Right atrium auricular region (tissue), 2 donors: ENCODE measurements at regions not wholly inside any gene's neighbourhood (a gene's known extent, or its start where the extent isn't known, plus 50 kb on each side); places are given as distances from the start of the nearest gene placed in this dataset.

Source experiments
- DNase-seq: peaks from one replicate; pipeline ENCODE4 v3.0.0-alpha.2; 2019; ENCODE audit warnings: low spot score
- H3K27ac ChIP-seq, 2 donors: fragments of 200-600 bp; sonication (generic); 1 replicate in 1 of 2; 2 replicates in 1 of 2; pipeline ENCODE4 v1.5.1; 2016 to 2019
- H3K27me3 ChIP-seq, 2 donors: fragments of 200-600 bp; sonication (generic); one replicate each; pipeline versions ENCODE4 v1.5.1 to v1.6.0; 2017 to 2019
- H3K36me3 ChIP-seq: fragments of 200-600 bp; sonication (generic); one replicate; pipeline ENCODE4 v1.5.1; 2016
- H3K4me1 ChIP-seq, 2 donors: fragments of 200-600 bp; sonication (generic); one replicate each; pipeline versions ENCODE4 v1.5.1 to v1.6.0; 2017 to 2019
- H3K4me3 ChIP-seq, 2 donors: fragments of 200-600 bp; sonication (generic); 1 replicate in 1 of 2; 2 replicates in 1 of 2; pipeline ENCODE4 v1.5.1; 2017 to 2019; ENCODE audit warnings: mild to moderate bottlenecking in 1 of 2, moderate library complexity in 1 of 2
- H3K9me3 ChIP-seq, 2 donors: fragments of 200-600 bp; sonication (generic); one replicate each; pipeline ENCODE4 v1.5.1; 2019
- TF ChIP-seq, protein P1 (sequence below), 2 donors: fragments of 200-600 bp; sonication (generic); IDR thresholded peaks; one replicate each; pipeline ENCODE4 v1.5.1; 2019; ENCODE audit warnings: antibody characterized with exemption in 2 of 2

DNA sequence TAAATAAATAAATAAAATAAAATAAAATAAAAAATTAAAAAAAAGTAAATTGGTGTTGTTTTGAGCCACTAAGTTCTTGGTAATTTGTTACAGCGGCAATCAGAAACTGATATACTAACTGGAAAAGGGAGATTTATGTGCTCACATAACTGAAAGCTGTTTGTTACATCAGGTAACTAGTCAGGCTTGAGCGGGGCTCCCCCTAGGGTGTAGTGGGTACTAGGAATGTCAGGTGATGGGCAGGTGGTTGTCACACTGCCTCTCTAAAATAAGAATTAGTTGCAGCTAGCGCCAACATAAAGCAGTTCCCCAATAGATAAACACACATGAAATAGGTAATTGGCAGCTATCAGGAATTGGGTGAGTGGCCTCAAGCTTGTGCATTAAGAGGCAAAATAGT, 1336.9 kb downstream of the XPNPEP1 start:
- no peak overlapping the region for H3K27ac ChIP-seq
- H3K9me3 ChIP-seq = no peaks in the 10 kb centered on the region
- no peak for DNase-seq
- no peak overlapping the region for H3K4me3 ChIP-seq
- H3K4me1 ChIP-seq = no peaks in the 10 kb centered on the region
- H3K27me3 ChIP-seq = no peaks in the 10 kb centered on the region
- no peaks in the 10 kb centered on the region for H3K36me3 ChIP-seq
- TF ChIP-seq, protein P1, sequence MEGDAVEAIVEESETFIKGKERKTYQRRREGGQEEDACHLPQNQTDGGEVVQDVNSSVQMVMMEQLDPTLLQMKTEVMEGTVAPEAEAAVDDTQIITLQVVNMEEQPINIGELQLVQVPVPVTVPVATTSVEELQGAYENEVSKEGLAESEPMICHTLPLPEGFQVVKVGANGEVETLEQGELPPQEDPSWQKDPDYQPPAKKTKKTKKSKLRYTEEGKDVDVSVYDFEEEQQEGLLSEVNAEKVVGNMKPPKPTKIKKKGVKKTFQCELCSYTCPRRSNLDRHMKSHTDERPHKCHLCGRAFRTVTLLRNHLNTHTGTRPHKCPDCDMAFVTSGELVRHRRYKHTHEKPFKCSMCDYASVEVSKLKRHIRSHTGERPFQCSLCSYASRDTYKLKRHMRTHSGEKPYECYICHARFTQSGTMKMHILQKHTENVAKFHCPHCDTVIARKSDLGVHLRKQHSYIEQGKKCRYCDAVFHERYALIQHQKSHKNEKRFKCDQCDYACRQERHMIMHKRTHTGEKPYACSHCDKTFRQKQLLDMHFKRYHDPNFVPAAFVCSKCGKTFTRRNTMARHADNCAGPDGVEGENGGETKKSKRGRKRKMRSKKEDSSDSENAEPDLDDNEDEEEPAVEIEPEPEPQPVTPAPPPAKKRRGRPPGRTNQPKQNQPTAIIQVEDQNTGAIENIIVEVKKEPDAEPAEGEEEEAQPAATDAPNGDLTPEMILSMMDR (IDR thresholded peaks at IDR 0.05) = no peak

DNA sequence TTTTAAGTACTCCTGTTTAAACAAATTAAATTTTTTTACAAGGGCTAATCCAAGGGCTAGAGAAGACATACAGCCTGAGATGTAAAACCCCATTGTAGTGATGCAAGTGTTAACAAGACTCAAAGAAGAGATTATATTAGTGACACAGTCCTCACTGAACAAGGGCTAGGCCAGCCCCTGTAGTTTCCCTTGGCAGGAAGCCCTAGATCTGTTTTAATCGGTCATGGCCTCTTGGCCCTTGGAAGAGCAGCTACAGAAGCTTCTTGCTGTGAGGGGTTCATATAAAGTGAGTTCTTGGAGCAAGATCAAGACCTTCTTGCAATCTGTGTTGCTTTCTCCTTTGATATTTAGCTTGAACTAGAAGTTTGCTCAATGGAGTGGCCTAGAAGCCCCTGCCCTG, 1339.4 kb downstream of the XPNPEP1 start:
- no peak for DNase-seq
- Histone ChIP-seq H3K4me3 (no peak overlapping the region), H3K27me3 (no peaks in the 10 kb centered on the region), H3K36me3 (no peaks in the 10 kb centered on the region), H3K4me1 (no peaks in the 10 kb centered on the region), H3K9me3 (no peaks in the 10 kb centered on the region), H3K27ac (no peak overlapping the region)
- TF ChIP-seq, protein P1 (IDR thresholded peaks at IDR 0.05) = no peak

DNA sequence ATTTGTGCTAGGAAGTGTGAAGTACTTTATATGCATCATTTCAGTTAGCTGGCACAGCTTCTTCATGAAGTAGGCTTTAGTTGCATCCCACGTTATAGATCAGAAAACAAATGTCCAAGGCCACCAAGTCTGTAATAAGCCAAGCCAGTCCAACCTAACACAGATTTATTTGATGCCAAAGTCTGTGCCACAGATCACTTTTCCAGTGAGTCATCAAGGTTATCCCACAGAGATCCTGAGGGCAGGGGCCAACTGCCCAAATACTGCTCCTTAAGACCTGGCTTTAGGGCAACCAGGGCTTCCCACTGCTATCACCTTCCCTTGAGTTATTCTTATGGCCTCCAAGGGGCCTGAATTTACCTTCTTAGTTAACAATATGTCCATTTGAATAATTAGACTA, 1340.4 kb downstream of the XPNPEP1 start:
- no peak overlapping the region for H3K4me3 ChIP-seq
- H3K9me3 ChIP-seq = no peaks in the 10 kb centered on the region
- TF ChIP-seq, protein P1 (IDR thresholded peaks at IDR 0.05) = no peak
- H3K36me3 ChIP-seq = no peaks in the 10 kb centered on the region
- H3K4me1 ChIP-seq = no peaks in the 10 kb centered on the region
- H3K27me3 ChIP-seq = no peaks in the 10 kb centered on the region
- no peak overlapping the region for H3K27ac ChIP-seq
- DNase-seq = no peak

DNA sequence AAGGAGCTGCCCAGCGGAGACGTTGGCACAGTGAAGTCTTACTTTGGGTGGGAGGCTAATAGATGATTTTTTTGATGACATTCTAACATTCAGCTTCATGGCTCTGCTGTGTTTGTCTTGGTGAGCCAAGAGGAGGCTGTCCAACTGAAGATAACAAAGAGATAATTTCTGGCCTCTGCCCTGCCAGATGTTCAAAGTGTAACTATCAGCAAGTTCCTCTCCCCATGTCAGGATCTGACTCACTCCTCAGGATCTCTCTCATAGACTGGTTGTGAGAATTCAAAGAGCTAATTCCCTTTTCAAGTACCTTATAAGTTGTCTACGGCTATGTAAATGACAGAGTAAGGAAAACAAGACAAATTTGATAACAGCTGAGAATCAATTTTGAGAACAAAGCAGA, 1340.9 kb downstream of the XPNPEP1 start:
- no peaks in the 10 kb centered on the region for H3K36me3 ChIP-seq
- TF ChIP-seq, protein P1 (IDR thresholded peaks at IDR 0.05) = no peak
- H3K4me1 ChIP-seq = no peaks in the 10 kb centered on the region
- H3K9me3 ChIP-seq = no peaks in the 10 kb centered on the region
- H3K27ac ChIP-seq = no peak overlapping the region
- DNase-seq = no peak
- no peaks in the 10 kb centered on the region for H3K27me3 ChIP-seq
- no peak overlapping the region for H3K4me3 ChIP-seq

DNA sequence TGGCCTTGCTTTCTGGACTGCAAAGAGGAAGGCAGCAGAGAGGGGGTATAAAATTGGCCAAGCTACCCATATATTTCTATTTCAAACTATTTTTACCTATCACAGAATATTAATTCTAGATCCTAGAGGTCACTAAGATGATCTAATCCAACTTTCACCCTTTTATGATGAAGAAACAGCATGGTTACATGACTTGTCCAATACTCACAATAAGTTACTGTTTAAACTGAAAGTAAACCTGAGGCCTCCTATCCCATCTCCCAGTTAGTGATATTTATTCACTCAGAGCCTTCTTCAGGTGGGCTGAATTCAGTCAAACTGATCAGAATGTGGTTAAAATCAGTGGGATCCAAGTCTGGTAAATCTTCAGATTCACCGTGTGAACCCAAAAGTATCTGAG, 1345.1 kb downstream of the XPNPEP1 start:
- Histone ChIP-seq H3K27ac (no peak overlapping the region), H3K9me3 (no peaks in the 10 kb centered on the region), H3K36me3 (no peaks in the 10 kb centered on the region), H3K4me3 (no peak overlapping the region), H3K27me3 (no peaks in the 10 kb centered on the region), H3K4me1 (no peaks in the 10 kb centered on the region)
- no peak for DNase-seq
- TF ChIP-seq, protein P1 (IDR thresholded peaks at IDR 0.05) = no peak

DNA sequence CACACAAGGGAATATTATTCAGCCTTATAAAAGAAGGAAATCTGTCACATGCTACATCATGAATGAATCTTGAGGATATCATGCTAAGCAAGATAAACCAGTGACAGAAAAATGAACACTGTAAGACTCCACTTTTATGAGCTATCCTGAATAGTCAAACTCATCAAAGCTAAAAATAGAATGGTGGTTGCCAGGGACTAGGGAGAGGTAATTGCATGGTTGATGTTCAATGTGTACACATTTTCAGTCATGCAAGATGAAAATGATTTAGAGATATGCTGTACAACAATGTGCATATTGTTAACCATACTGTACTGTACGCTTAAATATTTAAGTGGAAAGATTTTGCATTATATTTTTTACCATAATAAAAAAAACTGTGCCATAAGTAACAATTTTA, 1349.1 kb downstream of the XPNPEP1 start:
- no peak for DNase-seq
- H3K27ac ChIP-seq = no peak overlapping the region
- H3K4me3 ChIP-seq = no peak overlapping the region
- H3K9me3 ChIP-seq = no peaks in the 10 kb centered on the region
- no peaks in the 10 kb centered on the region for H3K36me3 ChIP-seq
- H3K27me3 ChIP-seq = no peaks in the 10 kb centered on the region
- no peaks in the 10 kb centered on the region for H3K4me1 ChIP-seq
- TF ChIP-seq, protein P1 (IDR thresholded peaks at IDR 0.05) = no peak
